DND-41 (cell line): ENCODE measurements at regions not wholly inside any gene's neighbourhood (a gene's known extent, or its start where the extent isn't known, plus 50 kb on each side); places are given as distances from the start of the nearest gene placed in this dataset.

Source experiments
- EZH2 ChIP-seq: IDR thresholded peaks from 3 replicates; pipeline ENCODE4 v1.6.1; 2012; ENCODE audit warnings: borderline replicate concordance, low read depth, mild to moderate bottlenecking, moderate library complexity, low read length, inconsistent platforms; ENCODE audit not compliant: severe bottlenecking
- TF ChIP-seq, protein P1 (sequence below): IDR thresholded peaks from 2 replicates; pipeline ENCODE4 v1.5.1; 2012; ENCODE audit warnings: borderline replicate concordance, low read length, moderate library complexity, mild to moderate bottlenecking; ENCODE audit not compliant: poor library complexity, severe bottlenecking; ENCODE audit errors: extremely low read depth

DNA sequence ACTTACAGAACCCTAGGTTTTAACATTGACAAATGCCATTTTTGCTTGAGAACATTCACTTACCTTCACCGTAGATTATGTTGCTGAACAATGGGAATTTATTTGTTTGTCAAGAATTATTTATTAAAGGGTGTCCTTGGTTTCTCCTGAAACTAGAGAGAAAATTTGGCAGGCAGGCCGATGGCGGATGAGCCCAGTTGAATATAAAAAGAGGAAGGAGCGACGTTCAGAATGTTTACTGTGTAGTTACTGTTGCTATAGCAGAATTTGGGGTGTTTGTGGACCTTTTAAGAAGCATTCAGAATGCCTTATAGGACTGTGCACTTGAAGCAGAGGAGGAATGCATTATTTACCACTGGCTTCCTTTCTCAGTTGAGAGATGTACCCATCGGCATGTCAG, 268.2 kb downstream of the CDH10 start:
- TF ChIP-seq, protein P1, sequence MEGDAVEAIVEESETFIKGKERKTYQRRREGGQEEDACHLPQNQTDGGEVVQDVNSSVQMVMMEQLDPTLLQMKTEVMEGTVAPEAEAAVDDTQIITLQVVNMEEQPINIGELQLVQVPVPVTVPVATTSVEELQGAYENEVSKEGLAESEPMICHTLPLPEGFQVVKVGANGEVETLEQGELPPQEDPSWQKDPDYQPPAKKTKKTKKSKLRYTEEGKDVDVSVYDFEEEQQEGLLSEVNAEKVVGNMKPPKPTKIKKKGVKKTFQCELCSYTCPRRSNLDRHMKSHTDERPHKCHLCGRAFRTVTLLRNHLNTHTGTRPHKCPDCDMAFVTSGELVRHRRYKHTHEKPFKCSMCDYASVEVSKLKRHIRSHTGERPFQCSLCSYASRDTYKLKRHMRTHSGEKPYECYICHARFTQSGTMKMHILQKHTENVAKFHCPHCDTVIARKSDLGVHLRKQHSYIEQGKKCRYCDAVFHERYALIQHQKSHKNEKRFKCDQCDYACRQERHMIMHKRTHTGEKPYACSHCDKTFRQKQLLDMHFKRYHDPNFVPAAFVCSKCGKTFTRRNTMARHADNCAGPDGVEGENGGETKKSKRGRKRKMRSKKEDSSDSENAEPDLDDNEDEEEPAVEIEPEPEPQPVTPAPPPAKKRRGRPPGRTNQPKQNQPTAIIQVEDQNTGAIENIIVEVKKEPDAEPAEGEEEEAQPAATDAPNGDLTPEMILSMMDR, result no peak
- TF ChIP-seq EZH2, result no peak
